ENCODE measurements at regions not wholly inside any gene's neighbourhood (a gene's known extent, or its start where the extent isn't known, plus 50 kb on each side); places are given as distances from the start of the nearest gene placed in this dataset.

- H3K4me1 ChIP-seq = peaks cover 12% of the 10 kb centered on the region
- ChIA-PET POLR2A (no interaction called here), CTCF (no interaction called here)
- H3K27me3 Mint-ChIP-seq (ENCODE audit: insufficient read depth, unreplicated experiment) = peaks cover 41% of the 10 kb centered on the region
- intact Hi-C loops (cut with micrococcal nuclease; ENCODE audit: unreplicated experiment) = loop anchor here (2.0 kb wide), 1 partner anchor 49 kb away; no protein-coding TSS in a partner anchor
- H3K27ac Mint-ChIP-seq (ENCODE audit: unreplicated experiment) = no peak overlapping the region
- H3K4me3 ChIP-seq (ENCODE audit: low read depth, low read length) = peak overlapping the region; percentile 29
- peak in 1 of 2 experiments; percentile 26 for DNase-seq
- no TSS peak for BruUV-seq (replicated peaks)
- H3K27me3 ChIP-seq (replicated peaks; ENCODE audit: control insufficient read depth, insufficient read depth, low read length) = peaks cover 2% of the 10 kb centered on the region
- H3K9me3 Mint-ChIP-seq (ENCODE audit: unreplicated experiment) = no peaks in the 10 kb centered on the region
- H3K36me3 Mint-ChIP-seq (ENCODE audit: insufficient read depth, unreplicated experiment) = no peaks in the 10 kb centered on the region
- H3K36me3 ChIP-seq (ENCODE audit: control insufficient read depth, insufficient read depth, low read length) = no peaks in the 10 kb centered on the region
- no peaks in the 10 kb centered on the region for H3K9me3 ChIP-seq
- peak overlapping the region; percentile 90 for H3K4me3 Mint-ChIP-seq (ENCODE audit: unreplicated experiment)
- no peak for TF ChIP-seq CTCF (IDR thresholded peaks at IDR 0.05; ENCODE audit: insufficient read depth in 1 of 2, low read depth in 1 of 2, low read length in 1 of 2, severe bottlenecking in 1 of 2, unreplicated experiment in 1 of 2)
- peaks cover 18% of the 10 kb centered on the region for H3K4me1 Mint-ChIP-seq (ENCODE audit: low read depth, unreplicated experiment)
Measured at GRCh38 chr10:100655760-100656421, 89.5 kb upstream of the PAX2 start.

GRCh38 chr10:100656454-100656853, 88.9 kb upstream of the PAX2 start:
- H3K4me1 Mint-ChIP-seq (ENCODE audit: low read depth, unreplicated experiment) = peaks cover 18% of the 10 kb centered on the region
- peak overlapping the region; percentile 90 for H3K4me3 Mint-ChIP-seq (ENCODE audit: unreplicated experiment)

GRCh38 chr10:100658269-100658668, 87.1 kb upstream of the PAX2 start:
- Mint-ChIP-seq H3K9me3 (ENCODE audit: unreplicated experiment) (no peaks in the 10 kb centered on the region), H3K27me3 (ENCODE audit: insufficient read depth, unreplicated experiment) (peaks cover 34% of the 10 kb centered on the region)
- no TSS peak for BruUV-seq (replicated peaks)

More at GRCh38 chr10:100656454-100656853, 88.9 kb upstream of the PAX2 start:
- intact Hi-C loops (cut with micrococcal nuclease; ENCODE audit: unreplicated experiment) = no loop called here
- BruUV-seq (replicated peaks) = no TSS peak
- CTCF ChIA-PET = no interaction called here
- Histone ChIP-seq H3K4me1 (peaks cover 12% of the 10 kb centered on the region), H3K9me3 (no peaks in the 10 kb centered on the region), H3K36me3 (ENCODE audit: control insufficient read depth, insufficient read depth, low read length) (no peaks in the 10 kb centered on the region), H3K27me3 (replicated peaks; ENCODE audit: control insufficient read depth, insufficient read depth, low read length) (peaks cover 2% of the 10 kb centered on the region), H3K4me3 (ENCODE audit: low read depth, low read length) (peak overlapping the region; percentile 29)
- no peaks in the 10 kb centered on the region for H3K9me3 Mint-ChIP-seq (ENCODE audit: unreplicated experiment)
- no peaks in the 10 kb centered on the region for H3K36me3 Mint-ChIP-seq (ENCODE audit: insufficient read depth, unreplicated experiment)
- peaks cover 42% of the 10 kb centered on the region for H3K27me3 Mint-ChIP-seq (ENCODE audit: insufficient read depth, unreplicated experiment)
- POLR2A ChIA-PET = interaction anchor here (0.6 kb wide), 1 partner anchor 283 kb away, joined by 3 read pairs; no protein-coding TSS in a partner anchor
- DNase-seq = peak; percentile 63 to 67
- no peak overlapping the region for H3K27ac Mint-ChIP-seq (ENCODE audit: unreplicated experiment)
- no peak for TF ChIP-seq CTCF (IDR thresholded peaks at IDR 0.05; ENCODE audit: insufficient read depth in 1 of 2, low read depth in 1 of 2, low read length in 1 of 2, severe bottlenecking in 1 of 2, unreplicated experiment in 1 of 2)

More at GRCh38 chr10:100658269-100658668, 87.1 kb upstream of the PAX2 start:
- intact Hi-C loops (cut with micrococcal nuclease; ENCODE audit: unreplicated experiment) = no loop called here
- Mint-ChIP-seq H3K27ac (ENCODE audit: unreplicated experiment) (no peak overlapping the region), H3K36me3 (ENCODE audit: insufficient read depth, unreplicated experiment) (no peaks in the 10 kb centered on the region), H3K4me1 (ENCODE audit: low read depth, unreplicated experiment) (peaks cover 18% of the 10 kb centered on the region), H3K4me3 (ENCODE audit: unreplicated experiment) (no peak overlapping the region)
- CTCF ChIA-PET = no interaction called here
- H3K4me3 ChIP-seq (ENCODE audit: low read depth, low read length) = no peak overlapping the region
- no peaks in the 10 kb centered on the region; the same call in none of the 2 replicates for H3K27me3 ChIP-seq (replicated peaks; ENCODE audit: control insufficient read depth, insufficient read depth, low read length)
- no peak for DNase-seq
- H3K36me3 ChIP-seq (ENCODE audit: control insufficient read depth, insufficient read depth, low read length) = no peaks in the 10 kb centered on the region
- peaks cover 12% of the 10 kb centered on the region for H3K4me1 ChIP-seq
- POLR2A ChIA-PET = no interaction called here
- no peaks in the 10 kb centered on the region for H3K9me3 ChIP-seq
- no peak for TF ChIP-seq CTCF (IDR thresholded peaks at IDR 0.05; ENCODE audit: insufficient read depth in 1 of 2, low read depth in 1 of 2, low read length in 1 of 2, severe bottlenecking in 1 of 2, unreplicated experiment in 1 of 2)

All from Caco-2 (cell line).